Epithelial cell of esophagus (primary cell): ENCODE measurements at regions not wholly inside any gene's neighbourhood (a gene's known extent, or its start where the extent isn't known, plus 50 kb on each side); places are given as distances from the start of the nearest gene placed in this dataset.

Experiments used
- DNase-seq: peaks from one replicate; pipeline ENCODE4 v3.0.0; 2010; ENCODE audit warnings: low read depth
- H3K4me3 ChIP-seq: 2 replicates; pipeline ENCODE4 v1.5.1; 2011; ENCODE audit warnings: mild to moderate bottlenecking, low read length, control low read depth
- TF ChIP-seq, protein P1 (sequence below): IDR thresholded peaks from 2 replicates; pipeline ENCODE4 v1.5.1; 2011; ENCODE audit warnings: low read depth, mild to moderate bottlenecking, low read length, control low read depth, inconsistent platforms; ENCODE audit not compliant: insufficient read depth; ENCODE audit errors: missing control alignments

DNA sequence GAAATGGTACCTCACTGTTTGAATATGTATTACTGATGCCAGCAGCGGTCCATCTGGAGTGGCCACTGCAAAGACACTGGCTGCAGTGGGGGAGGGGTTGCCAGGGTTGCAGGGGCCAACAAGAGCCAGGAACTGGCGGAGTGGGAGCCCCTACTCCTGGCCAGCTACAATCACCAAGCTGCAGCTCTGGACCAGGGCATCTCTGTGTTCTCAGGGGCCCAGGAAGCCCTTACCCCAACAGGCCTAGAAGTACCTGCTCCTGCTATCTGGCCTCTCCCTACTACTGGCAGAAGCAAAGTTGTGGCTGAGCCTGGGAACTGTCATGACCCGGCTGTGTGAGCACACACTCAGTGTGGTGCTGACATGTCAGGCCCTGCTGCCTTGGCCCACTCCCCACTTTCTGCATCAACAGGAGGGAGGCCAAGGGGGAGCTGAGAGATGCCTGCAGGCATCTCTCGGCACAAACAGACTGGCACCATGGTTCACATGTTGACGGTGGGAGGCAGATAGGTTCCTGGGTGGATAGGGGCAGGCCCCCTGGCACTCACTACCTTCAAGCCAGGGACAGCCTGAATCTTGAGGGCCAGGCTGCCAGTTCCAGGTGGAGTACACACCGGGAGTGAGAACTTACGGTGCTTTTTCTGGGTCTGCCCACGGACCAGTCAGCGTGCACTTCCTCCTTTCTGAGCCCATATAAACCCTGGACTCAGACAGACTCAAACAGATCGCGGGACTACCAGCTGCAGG, 1188.0 kb downstream of the GRIK2 start:
- TF ChIP-seq, protein P1, sequence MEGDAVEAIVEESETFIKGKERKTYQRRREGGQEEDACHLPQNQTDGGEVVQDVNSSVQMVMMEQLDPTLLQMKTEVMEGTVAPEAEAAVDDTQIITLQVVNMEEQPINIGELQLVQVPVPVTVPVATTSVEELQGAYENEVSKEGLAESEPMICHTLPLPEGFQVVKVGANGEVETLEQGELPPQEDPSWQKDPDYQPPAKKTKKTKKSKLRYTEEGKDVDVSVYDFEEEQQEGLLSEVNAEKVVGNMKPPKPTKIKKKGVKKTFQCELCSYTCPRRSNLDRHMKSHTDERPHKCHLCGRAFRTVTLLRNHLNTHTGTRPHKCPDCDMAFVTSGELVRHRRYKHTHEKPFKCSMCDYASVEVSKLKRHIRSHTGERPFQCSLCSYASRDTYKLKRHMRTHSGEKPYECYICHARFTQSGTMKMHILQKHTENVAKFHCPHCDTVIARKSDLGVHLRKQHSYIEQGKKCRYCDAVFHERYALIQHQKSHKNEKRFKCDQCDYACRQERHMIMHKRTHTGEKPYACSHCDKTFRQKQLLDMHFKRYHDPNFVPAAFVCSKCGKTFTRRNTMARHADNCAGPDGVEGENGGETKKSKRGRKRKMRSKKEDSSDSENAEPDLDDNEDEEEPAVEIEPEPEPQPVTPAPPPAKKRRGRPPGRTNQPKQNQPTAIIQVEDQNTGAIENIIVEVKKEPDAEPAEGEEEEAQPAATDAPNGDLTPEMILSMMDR = no peak
- no peak overlapping the region for H3K4me3 ChIP-seq
- no peak for DNase-seq

DNA sequence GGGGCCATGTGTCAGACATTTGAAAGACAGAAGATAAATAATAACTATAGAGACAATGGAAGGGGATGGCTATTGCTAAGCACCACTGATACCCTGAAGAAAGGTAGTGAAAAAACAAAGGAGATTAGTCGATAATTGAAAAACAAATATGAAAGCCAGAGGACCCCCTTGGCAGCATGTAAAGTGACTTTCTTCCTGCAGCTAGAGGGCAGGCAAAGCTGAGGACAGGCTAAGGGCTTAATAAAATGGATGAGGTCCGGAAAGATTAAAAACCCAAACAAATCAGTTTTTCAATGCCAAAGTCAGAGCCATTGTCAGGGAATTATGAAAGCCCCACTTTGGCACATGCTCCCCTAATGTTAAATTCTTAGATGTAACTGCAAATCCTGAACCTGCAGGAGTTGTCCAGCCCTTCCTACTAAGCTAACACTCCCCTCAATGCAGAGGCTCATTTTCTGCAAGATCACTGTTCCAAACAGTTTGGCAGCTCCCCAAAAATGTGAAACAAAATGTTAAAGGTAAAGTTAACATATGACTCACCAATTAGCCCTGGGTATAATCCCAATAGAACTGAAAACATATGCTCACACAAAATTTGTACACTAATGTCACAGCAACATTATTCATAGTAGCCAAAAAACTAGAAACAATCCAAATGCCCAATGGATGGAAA, 1177.9 kb downstream of the GRIK2 start:
- H3K4me3 ChIP-seq = no peak overlapping the region
- DNase-seq = peak; percentile 43
- TF ChIP-seq, protein P1 = no peak

DNA sequence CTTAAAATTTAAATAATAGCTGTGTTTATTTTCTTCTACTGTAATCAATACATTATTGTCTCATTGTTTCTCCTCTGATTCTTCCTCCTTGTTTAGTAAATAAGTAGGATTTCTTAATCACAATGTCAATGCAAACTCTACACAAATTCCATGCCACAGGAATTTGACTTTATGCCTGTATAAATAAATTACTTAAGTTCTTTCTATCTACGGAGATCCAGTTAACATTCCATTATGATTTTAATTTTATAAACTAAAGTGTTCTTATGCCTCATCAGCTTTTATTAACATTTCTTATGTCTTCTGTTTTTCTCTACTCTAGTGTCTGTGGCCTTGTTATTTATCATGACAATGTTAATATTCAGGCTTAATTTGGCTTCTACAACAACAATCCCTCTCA, 1169.2 kb downstream of the GRIK2 start:
- TF ChIP-seq, protein P1 = no peak
- no peak for DNase-seq
- no peak overlapping the region for H3K4me3 ChIP-seq

GRCh38 chr6:102553214-102553613, 1159.7 kb downstream of the GRIK2 start:
- H3K4me3 ChIP-seq = no peak overlapping the region
- TF ChIP-seq, protein P1 = no peak
- peak; percentile 58 for DNase-seq

GRCh38 chr6:102549221-102549874, 1155.8 kb downstream of the GRIK2 start:
- DNase-seq = peak; percentile 58
- H3K4me3 ChIP-seq = no peak overlapping the region
- TF ChIP-seq, protein P1 = no peak

GRCh38 chr6:102525336-102525735, 1131.8 kb downstream of the GRIK2 start:
- no peak overlapping the region for H3K4me3 ChIP-seq
- TF ChIP-seq, protein P1 = no peak
- no peak for DNase-seq
